ENCODE measurements at regions not wholly inside any gene's neighbourhood (a gene's known extent, or its start where the extent isn't known, plus 50 kb on each side); places are given as distances from the start of the nearest gene placed in this dataset.

- FAIRE-seq: no peak
Observed at GRCh38 chr13:47076500-47076899, 179.6 kb upstream of the HTR2A start.

GRCh38 chr13:47069133-47069532, 172.3 kb upstream of the HTR2A start:
- Histone ChIP-seq H3K9me1 (ENCODE audit: control insufficient read depth, extremely low read depth, insufficient read depth, low read length) (no peaks in the 10 kb centered on the region), H3K79me2 (ENCODE audit: control insufficient read depth, insufficient read depth, low read length) (no peaks in the 10 kb centered on the region), H4K20me1 (ENCODE audit: control insufficient read depth, extremely low read depth, insufficient read depth, low read length) (no peaks in the 10 kb centered on the region), H3K4me1 (ENCODE audit: control insufficient read depth, extremely low read depth, insufficient read depth, low read length) (no peaks in the 10 kb centered on the region), H3K27ac (ENCODE audit: control insufficient read depth, insufficient read depth, low read length) (no peak overlapping the region), H3K9me3 (ENCODE audit: control insufficient read depth, low read depth, low read length) (no peaks in the 10 kb centered on the region), H2AFZ (ENCODE audit: control insufficient read depth, low read length) (no peak overlapping the region), H3K4me3 (ENCODE audit: control insufficient read depth in 2 of 3, extremely low read depth in 1 of 3, insufficient read depth in 2 of 3, low read depth in 1 of 3, low read length in 3 of 3) (no peak overlapping the region), H3K9ac (ENCODE audit: control insufficient read depth, extremely low read depth, insufficient read depth, low read length) (no peak overlapping the region), H3K36me3 (ENCODE audit: control insufficient read depth in 2 of 2, extremely low read depth in 1 of 2, insufficient read depth in 2 of 2, low read length in 2 of 2) (no peaks in the 10 kb centered on the region), H3K4me2 (ENCODE audit: control insufficient read depth, extremely low read depth, insufficient read depth, low read depth, low read length) (no peak overlapping the region), H3K27me3 (ENCODE audit: control insufficient read depth, extremely low read depth, insufficient read depth, low read length) (peaks cover 5% of the 10 kb centered on the region)
- no peak for FAIRE-seq
- DNase-seq (ENCODE audit: low read depth, low spot score): no peak
- dilution Hi-C loops (cut with MboI; ENCODE audit: extremely low pct_ligation_motif_present, low sequenced_read_pairs): no loop called here
- TF ChIP-seq EZH2 (IDR thresholded peaks at IDR 0.05; ENCODE audit: low read length) (no peak), CTCF (optimal IDR thresholded peaks at IDR 0.05 in 1 of 3, IDR thresholded peaks at IDR 0.05 in 1 of 3, conservative IDR thresholded peaks at IDR 0.05 in 1 of 3; ENCODE audit: extremely low read depth in 1 of 3, insufficient read depth in 2 of 3, low read length in 3 of 3) (no peak)

More at GRCh38 chr13:47076500-47076899, 179.6 kb upstream of the HTR2A start:
- no peaks in the 10 kb centered on the region for H3K36me3 ChIP-seq (ENCODE audit: control insufficient read depth in 2 of 2, extremely low read depth in 1 of 2, insufficient read depth in 2 of 2, low read length in 2 of 2)
- no peak overlapping the region for H3K9ac ChIP-seq (ENCODE audit: control insufficient read depth, extremely low read depth, insufficient read depth, low read length)
- H2AFZ ChIP-seq (ENCODE audit: control insufficient read depth, low read length): no peak overlapping the region
- H3K27me3 ChIP-seq (ENCODE audit: control insufficient read depth, extremely low read depth, insufficient read depth, low read length): no peaks in the 10 kb centered on the region
- H4K20me1 ChIP-seq (ENCODE audit: control insufficient read depth, extremely low read depth, insufficient read depth, low read length): no peaks in the 10 kb centered on the region
- H3K79me2 ChIP-seq (ENCODE audit: control insufficient read depth, insufficient read depth, low read length): no peaks in the 10 kb centered on the region
- no peak overlapping the region for H3K4me2 ChIP-seq (ENCODE audit: control insufficient read depth, extremely low read depth, insufficient read depth, low read depth, low read length)
- H3K9me1 ChIP-seq (ENCODE audit: control insufficient read depth, extremely low read depth, insufficient read depth, low read length): no peaks in the 10 kb centered on the region
- TF ChIP-seq CTCF (optimal IDR thresholded peaks at IDR 0.05 in 1 of 3, IDR thresholded peaks at IDR 0.05 in 1 of 3, conservative IDR thresholded peaks at IDR 0.05 in 1 of 3; ENCODE audit: extremely low read depth in 1 of 3, insufficient read depth in 2 of 3, low read length in 3 of 3) (no peak), EZH2 (IDR thresholded peaks at IDR 0.05; ENCODE audit: low read length) (no peak)
- dilution Hi-C loops (cut with MboI; ENCODE audit: extremely low pct_ligation_motif_present, low sequenced_read_pairs): no loop called here
- DNase-seq (ENCODE audit: low read depth, low spot score): no peak
- H3K4me1 ChIP-seq (ENCODE audit: control insufficient read depth, extremely low read depth, insufficient read depth, low read length): no peaks in the 10 kb centered on the region
- no peak overlapping the region for H3K27ac ChIP-seq (ENCODE audit: control insufficient read depth, insufficient read depth, low read length)
- no peaks in the 10 kb centered on the region for H3K9me3 ChIP-seq (ENCODE audit: control insufficient read depth, low read depth, low read length)
- H3K4me3 ChIP-seq (ENCODE audit: control insufficient read depth in 2 of 3, extremely low read depth in 1 of 3, insufficient read depth in 2 of 3, low read depth in 1 of 3, low read length in 3 of 3): no peak overlapping the region
